GM12874 (cell line): ENCODE measurements at regions not wholly inside any gene's neighbourhood (a gene's known extent, or its start where the extent isn't known, plus 50 kb on each side); places are given as distances from the start of the nearest gene placed in this dataset.

Source experiments
- TF ChIP-seq, protein P1 (sequence below): IDR thresholded peaks from 2 replicates; pipeline ENCODE4 v1.5.1; 2011; ENCODE audit warnings: low read depth, mild to moderate bottlenecking, control low read depth, low read length, moderate library complexity; ENCODE audit not compliant: insufficient read depth

DNA sequence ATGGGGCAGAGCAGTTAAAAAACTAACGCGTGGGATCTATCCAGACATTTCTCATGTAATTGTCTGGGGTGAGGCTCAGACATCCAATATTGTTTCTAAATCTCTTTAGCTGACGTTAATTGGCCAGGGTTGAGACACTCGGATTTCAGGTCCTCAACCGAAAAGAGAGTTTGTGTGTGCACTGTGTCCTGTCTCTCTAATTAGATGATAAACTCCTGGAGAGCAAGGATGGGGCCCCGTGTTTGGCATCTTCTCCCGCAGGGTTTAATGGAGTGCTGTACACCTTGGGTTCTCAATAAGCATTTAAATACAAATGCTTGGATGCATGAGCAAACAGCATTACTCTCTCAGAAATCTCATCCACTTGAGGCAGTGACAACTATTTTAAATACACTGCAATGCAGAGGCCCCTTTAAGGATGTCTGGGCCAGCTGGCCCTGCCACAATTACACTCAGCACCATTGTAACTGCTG, 139.6 kb downstream of the MTX3 start:
- TF ChIP-seq, protein P1, sequence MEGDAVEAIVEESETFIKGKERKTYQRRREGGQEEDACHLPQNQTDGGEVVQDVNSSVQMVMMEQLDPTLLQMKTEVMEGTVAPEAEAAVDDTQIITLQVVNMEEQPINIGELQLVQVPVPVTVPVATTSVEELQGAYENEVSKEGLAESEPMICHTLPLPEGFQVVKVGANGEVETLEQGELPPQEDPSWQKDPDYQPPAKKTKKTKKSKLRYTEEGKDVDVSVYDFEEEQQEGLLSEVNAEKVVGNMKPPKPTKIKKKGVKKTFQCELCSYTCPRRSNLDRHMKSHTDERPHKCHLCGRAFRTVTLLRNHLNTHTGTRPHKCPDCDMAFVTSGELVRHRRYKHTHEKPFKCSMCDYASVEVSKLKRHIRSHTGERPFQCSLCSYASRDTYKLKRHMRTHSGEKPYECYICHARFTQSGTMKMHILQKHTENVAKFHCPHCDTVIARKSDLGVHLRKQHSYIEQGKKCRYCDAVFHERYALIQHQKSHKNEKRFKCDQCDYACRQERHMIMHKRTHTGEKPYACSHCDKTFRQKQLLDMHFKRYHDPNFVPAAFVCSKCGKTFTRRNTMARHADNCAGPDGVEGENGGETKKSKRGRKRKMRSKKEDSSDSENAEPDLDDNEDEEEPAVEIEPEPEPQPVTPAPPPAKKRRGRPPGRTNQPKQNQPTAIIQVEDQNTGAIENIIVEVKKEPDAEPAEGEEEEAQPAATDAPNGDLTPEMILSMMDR: no peak

- TF ChIP-seq, protein P1: no peak
Measured at GRCh38 chr5:79850941-79851340, 140.1 kb downstream of the MTX3 start.

- TF ChIP-seq, protein P1: no peak
Measured at GRCh38 chr5:79850316-79850822, 140.7 kb downstream of the MTX3 start.

DNA sequence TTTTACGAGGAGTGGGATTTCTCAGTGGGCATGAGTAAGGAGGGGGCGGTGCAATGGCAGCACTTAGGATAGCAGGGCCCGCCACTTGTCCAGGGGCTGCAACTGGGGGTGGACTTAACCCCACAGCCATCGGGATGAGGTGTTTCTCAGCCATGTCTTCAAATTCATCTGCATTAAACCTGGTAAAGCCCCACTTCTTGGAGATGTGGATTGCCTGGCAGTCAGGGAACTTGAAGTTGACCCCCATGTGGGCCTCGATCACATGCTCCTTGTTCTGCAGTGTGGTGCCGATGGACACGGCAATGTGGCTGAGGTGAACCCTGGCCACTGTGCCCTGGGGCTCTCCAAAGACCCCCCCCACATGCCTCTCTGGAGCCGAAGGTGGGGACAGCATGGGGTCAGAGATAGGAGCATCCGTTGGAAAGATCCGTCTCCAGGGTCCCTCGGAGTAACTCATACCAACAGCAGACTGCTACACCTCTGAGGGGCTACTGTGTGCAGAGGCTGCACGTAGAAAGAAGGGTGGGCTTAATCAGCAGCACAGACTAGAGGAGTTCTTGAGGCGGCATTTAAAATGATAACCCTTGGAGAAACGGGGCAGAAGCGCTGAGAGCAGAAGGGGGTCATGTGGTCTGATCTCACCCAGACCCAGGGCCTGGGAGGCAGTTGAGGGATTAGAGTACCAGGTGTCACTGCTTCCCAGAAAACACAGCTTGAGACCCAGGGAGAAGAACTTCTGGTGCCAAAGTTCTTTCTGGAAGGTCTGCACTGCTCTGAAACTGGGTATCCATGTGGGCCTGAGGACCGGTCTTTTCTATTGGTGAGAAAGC, 141.4 kb downstream of the MTX3 start:
- TF ChIP-seq, protein P1: no peak
